IPS-18a (cell line): ENCODE measurements at regions not wholly inside any gene's neighbourhood (a gene's known extent, or its start where the extent isn't known, plus 50 kb on each side); places are given as distances from the start of the nearest gene placed in this dataset.

Experiments used
- H3K27ac ChIP-seq: one replicate; pipeline ENCODE4 v1.5.1; 2013; ENCODE audit warnings: low read length
- H3K27me3 ChIP-seq: one replicate; pipeline ENCODE4 v1.6.1; 2013; ENCODE audit warnings: mild to moderate bottlenecking, low read length; ENCODE audit not compliant: control insufficient read depth, insufficient read depth
- H3K36me3 ChIP-seq: one replicate; pipeline ENCODE4 v1.6.1; 2013; ENCODE audit warnings: low read depth, low read length; ENCODE audit not compliant: control insufficient read depth
- H3K4me1 ChIP-seq: one replicate; pipeline ENCODE4 v1.6.1; 2013; ENCODE audit warnings: low read depth, low read length; ENCODE audit not compliant: control insufficient read depth
- H3K4me3 ChIP-seq: one replicate; pipeline ENCODE4 v1.5.1; 2013; ENCODE audit warnings: low read length
- H3K9ac ChIP-seq: one replicate; pipeline ENCODE4 v1.6.1; 2013; ENCODE audit warnings: mild to moderate bottlenecking, low read length, moderate library complexity
- H3K9me3 ChIP-seq: one replicate; pipeline ENCODE4 v1.6.1; 2013; ENCODE audit warnings: low read depth, low read length; ENCODE audit not compliant: control insufficient read depth

GRCh38 chr4:164481306-164482091 lies 272.4 kb upstream of the SMIM31 start:
- Histone ChIP-seq H3K27ac (no peak overlapping the region), H3K4me3 (no peak overlapping the region)

GRCh38 chr4:164482092-164482404 lies 271.9 kb upstream of the SMIM31 start:
- H3K27me3 ChIP-seq: no peaks in the 10 kb centered on the region
- no peak overlapping the region for H3K9ac ChIP-seq
- H3K4me3 ChIP-seq: no peak overlapping the region

More at GRCh38 chr4:164481306-164482091, 272.4 kb upstream of the SMIM31 start:
- Histone ChIP-seq H3K4me1 (no peaks in the 10 kb centered on the region), H3K9ac (no peak overlapping the region), H3K36me3 (no peaks in the 10 kb centered on the region), H3K9me3 (no peaks in the 10 kb centered on the region), H3K27me3 (no peaks in the 10 kb centered on the region)

GRCh38 chr4:164482758-164483157 lies 271.2 kb upstream of the SMIM31 start:
- Histone ChIP-seq H3K4me1 (no peaks in the 10 kb centered on the region), H3K9ac (no peak overlapping the region), H3K27me3 (no peaks in the 10 kb centered on the region), H3K27ac (no peak overlapping the region), H3K36me3 (no peaks in the 10 kb centered on the region), H3K4me3 (no peak overlapping the region), H3K9me3 (no peaks in the 10 kb centered on the region)

More at GRCh38 chr4:164482092-164482404, 271.9 kb upstream of the SMIM31 start:
- Histone ChIP-seq H3K9me3 (no peaks in the 10 kb centered on the region), H3K27ac (no peak overlapping the region), H3K36me3 (no peaks in the 10 kb centered on the region), H3K4me1 (no peaks in the 10 kb centered on the region)

GRCh38 chr4:164483711-164484110 lies 270.2 kb upstream of the SMIM31 start:
- Histone ChIP-seq H3K27me3 (no peaks in the 10 kb centered on the region), H3K4me1 (no peaks in the 10 kb centered on the region), H3K9ac (no peak overlapping the region), H3K36me3 (no peaks in the 10 kb centered on the region), H3K9me3 (no peaks in the 10 kb centered on the region), H3K4me3 (no peak overlapping the region), H3K27ac (no peak overlapping the region)

- H3K9me3 ChIP-seq: no peaks in the 10 kb centered on the region
- no peak overlapping the region for H3K4me3 ChIP-seq
- H3K27me3 ChIP-seq: no peaks in the 10 kb centered on the region
- H3K36me3 ChIP-seq: no peaks in the 10 kb centered on the region
- H3K9ac ChIP-seq: no peak overlapping the region
- no peak overlapping the region for H3K27ac ChIP-seq
- no peaks in the 10 kb centered on the region for H3K4me1 ChIP-seq
These were observed 269.4 kb upstream of the SMIM31 start for GRCh38 chr4:164484551-164484950.

GRCh38 chr4:164485136-164485535 lies 268.8 kb upstream of the SMIM31 start:
- no peak overlapping the region for H3K4me3 ChIP-seq
- no peaks in the 10 kb centered on the region for H3K27me3 ChIP-seq
- no peaks in the 10 kb centered on the region for H3K36me3 ChIP-seq
- H3K9ac ChIP-seq: no peak overlapping the region
- H3K27ac ChIP-seq: no peak overlapping the region
- no peaks in the 10 kb centered on the region for H3K4me1 ChIP-seq
- H3K9me3 ChIP-seq: no peaks in the 10 kb centered on the region

- no peaks in the 10 kb centered on the region for H3K27me3 ChIP-seq
- H3K4me3 ChIP-seq: no peak overlapping the region
- no peaks in the 10 kb centered on the region for H3K9me3 ChIP-seq
- H3K4me1 ChIP-seq: no peaks in the 10 kb centered on the region
- no peaks in the 10 kb centered on the region for H3K36me3 ChIP-seq
- H3K27ac ChIP-seq: no peak overlapping the region
- H3K9ac ChIP-seq: no peak overlapping the region
These were observed 265.8 kb upstream of the SMIM31 start for GRCh38 chr4:164488114-164488513.

- Histone ChIP-seq H3K9me3 (no peaks in the 10 kb centered on the region), H3K4me1 (peaks cover 3% of the 10 kb centered on the region), H3K27ac (no peak overlapping the region), H3K4me3 (no peak overlapping the region), H3K27me3 (no peaks in the 10 kb centered on the region), H3K36me3 (no peaks in the 10 kb centered on the region), H3K9ac (no peak overlapping the region)
These were observed 252.9 kb upstream of the SMIM31 start for GRCh38 chr4:164501074-164501473.

GRCh38 chr4:164503874-164504273 lies 250.1 kb upstream of the SMIM31 start:
- no peaks in the 10 kb centered on the region for H3K9me3 ChIP-seq

GRCh38 chr4:164508097-164508496 lies 245.8 kb upstream of the SMIM31 start:
- no peak overlapping the region for H3K9ac ChIP-seq

More at GRCh38 chr4:164503874-164504273, 250.1 kb upstream of the SMIM31 start:
- H3K4me1 ChIP-seq: peaks cover 3% of the 10 kb centered on the region
- no peak overlapping the region for H3K27ac ChIP-seq
- no peaks in the 10 kb centered on the region for H3K36me3 ChIP-seq
- H3K9ac ChIP-seq: no peak overlapping the region
- H3K27me3 ChIP-seq: no peaks in the 10 kb centered on the region
- no peak overlapping the region for H3K4me3 ChIP-seq

GRCh38 chr4:164508771-164509170 lies 245.2 kb upstream of the SMIM31 start:
- no peaks in the 10 kb centered on the region for H3K36me3 ChIP-seq
- H3K27ac ChIP-seq: no peak overlapping the region
- no peak overlapping the region for H3K9ac ChIP-seq
- H3K4me1 ChIP-seq: no peaks in the 10 kb centered on the region
- H3K27me3 ChIP-seq: no peaks in the 10 kb centered on the region
- no peaks in the 10 kb centered on the region for H3K9me3 ChIP-seq
- no peak overlapping the region for H3K4me3 ChIP-seq

More at GRCh38 chr4:164508097-164508496, 245.8 kb upstream of the SMIM31 start:
- Histone ChIP-seq H3K27ac (no peak overlapping the region), H3K4me3 (no peak overlapping the region), H3K36me3 (no peaks in the 10 kb centered on the region), H3K4me1 (no peaks in the 10 kb centered on the region), H3K27me3 (no peaks in the 10 kb centered on the region), H3K9me3 (no peaks in the 10 kb centered on the region)

- Histone ChIP-seq H3K27ac (no peak overlapping the region), H3K36me3 (no peaks in the 10 kb centered on the region), H3K27me3 (no peaks in the 10 kb centered on the region), H3K4me1 (no peaks in the 10 kb centered on the region), H3K4me3 (no peak overlapping the region), H3K9ac (no peak overlapping the region), H3K9me3 (no peaks in the 10 kb centered on the region)
These were observed 244.0 kb upstream of the SMIM31 start for GRCh38 chr4:164509951-164510350.
